Epithelial cell of esophagus (primary cell): ENCODE measurements at regions not wholly inside any gene's neighbourhood (a gene's known extent, or its start where the extent isn't known, plus 50 kb on each side); places are given as distances from the start of the nearest gene placed in this dataset.
A peak's percentile ranks its signal among the peaks of the same experiment; 100 is the strongest.

Source experiments
- DNase-seq: peaks from one replicate; pipeline ENCODE4 v3.0.0; 2010; ENCODE audit warnings: low read depth
- H3K4me3 ChIP-seq: 2 replicates; pipeline ENCODE4 v1.5.1; 2011; ENCODE audit warnings: mild to moderate bottlenecking, low read length, control low read depth
- TF ChIP-seq, protein P1 (sequence below): IDR thresholded peaks from 2 replicates; pipeline ENCODE4 v1.5.1; 2011; ENCODE audit warnings: low read depth, mild to moderate bottlenecking, low read length, control low read depth, inconsistent platforms; ENCODE audit not compliant: insufficient read depth; ENCODE audit errors: missing control alignments

DNA sequence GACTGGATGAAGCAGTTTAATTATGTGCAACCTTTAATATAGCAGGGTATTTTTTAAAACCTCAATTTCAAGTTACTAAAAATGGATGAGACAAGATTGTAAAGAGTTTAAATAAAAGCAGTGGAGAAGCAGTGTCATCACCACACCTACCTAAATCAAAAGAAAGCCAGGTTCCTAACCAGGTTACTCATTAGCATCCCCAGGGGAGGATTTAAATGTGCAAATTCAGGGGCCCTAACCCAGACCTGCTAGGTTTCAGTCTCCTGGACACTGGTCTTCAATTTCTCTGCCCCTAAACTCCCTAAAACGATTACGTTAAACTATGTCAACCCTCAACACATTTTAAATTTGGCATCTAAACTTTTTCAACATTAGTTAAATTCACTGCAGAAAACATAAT lies 116.9 kb upstream of the KLF3 start:
- TF ChIP-seq, protein P1, sequence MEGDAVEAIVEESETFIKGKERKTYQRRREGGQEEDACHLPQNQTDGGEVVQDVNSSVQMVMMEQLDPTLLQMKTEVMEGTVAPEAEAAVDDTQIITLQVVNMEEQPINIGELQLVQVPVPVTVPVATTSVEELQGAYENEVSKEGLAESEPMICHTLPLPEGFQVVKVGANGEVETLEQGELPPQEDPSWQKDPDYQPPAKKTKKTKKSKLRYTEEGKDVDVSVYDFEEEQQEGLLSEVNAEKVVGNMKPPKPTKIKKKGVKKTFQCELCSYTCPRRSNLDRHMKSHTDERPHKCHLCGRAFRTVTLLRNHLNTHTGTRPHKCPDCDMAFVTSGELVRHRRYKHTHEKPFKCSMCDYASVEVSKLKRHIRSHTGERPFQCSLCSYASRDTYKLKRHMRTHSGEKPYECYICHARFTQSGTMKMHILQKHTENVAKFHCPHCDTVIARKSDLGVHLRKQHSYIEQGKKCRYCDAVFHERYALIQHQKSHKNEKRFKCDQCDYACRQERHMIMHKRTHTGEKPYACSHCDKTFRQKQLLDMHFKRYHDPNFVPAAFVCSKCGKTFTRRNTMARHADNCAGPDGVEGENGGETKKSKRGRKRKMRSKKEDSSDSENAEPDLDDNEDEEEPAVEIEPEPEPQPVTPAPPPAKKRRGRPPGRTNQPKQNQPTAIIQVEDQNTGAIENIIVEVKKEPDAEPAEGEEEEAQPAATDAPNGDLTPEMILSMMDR: no peak
- no peak overlapping the region for H3K4me3 ChIP-seq
- DNase-seq: no peak

DNA sequence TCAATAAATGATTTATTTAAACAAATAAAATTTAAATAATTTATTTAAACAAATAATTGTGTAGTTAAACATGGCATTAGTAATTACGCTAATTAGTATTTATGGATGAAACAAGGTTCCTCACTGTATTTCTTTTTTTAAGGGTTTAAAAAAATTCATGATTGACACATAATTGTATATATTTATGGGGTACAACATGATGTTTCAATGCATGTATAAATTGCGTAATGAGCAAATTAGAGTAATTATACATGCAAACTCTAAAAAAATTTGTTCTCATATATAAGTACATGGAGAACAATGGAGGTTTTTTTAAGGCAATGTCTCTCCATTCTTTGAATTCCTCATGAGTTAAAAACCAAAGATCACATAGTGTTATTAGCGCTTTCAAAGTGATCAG lies 115.7 kb upstream of the KLF3 start:
- H3K4me3 ChIP-seq: no peak overlapping the region
- DNase-seq: no peak
- TF ChIP-seq, protein P1: no peak

DNA sequence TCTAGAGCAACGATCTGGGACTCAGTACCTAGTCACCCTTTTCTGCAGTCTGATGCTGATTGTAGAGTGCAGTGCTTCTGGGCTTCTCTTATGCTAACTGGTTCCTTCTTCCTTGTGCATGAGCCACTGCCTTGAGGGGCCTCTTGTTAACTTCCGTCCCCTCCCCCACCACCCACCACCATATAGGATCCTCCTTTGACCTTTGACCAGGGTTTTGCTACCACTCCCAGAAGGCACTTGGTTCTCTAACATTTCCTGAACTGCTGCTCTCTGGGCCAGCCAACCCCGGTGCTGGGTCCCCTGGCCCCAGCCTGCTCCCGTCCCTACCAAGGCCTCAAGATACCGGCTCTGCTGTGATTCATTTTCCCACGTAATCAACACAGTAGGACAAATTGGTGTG lies 104.6 kb upstream of the KLF3 start:
- no peak overlapping the region for H3K4me3 ChIP-seq
- TF ChIP-seq, protein P1: no peak

DNA sequence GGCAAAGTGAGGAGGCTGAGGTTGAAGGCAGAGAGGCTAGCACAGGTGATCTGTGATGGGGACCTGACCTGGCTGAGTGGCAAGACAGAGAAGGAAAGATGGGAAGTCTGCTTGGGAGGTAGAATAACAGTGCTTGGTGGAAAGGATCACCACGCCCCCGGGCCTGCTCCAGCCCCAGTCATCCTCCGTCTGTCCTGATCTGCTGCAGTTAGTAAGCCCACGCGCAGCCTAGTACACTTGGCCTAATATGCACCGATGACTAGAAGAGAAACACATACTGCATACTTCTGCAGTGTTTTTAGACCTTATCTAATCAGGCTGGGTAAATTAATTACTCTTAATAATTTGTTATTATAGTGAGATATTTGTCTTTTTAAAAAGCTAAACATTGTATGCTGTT lies 103.7 kb upstream of the KLF3 start:
- TF ChIP-seq, protein P1: no peak
- no peak for DNase-seq
- H3K4me3 ChIP-seq: no peak overlapping the region

More for the DNA sequence above, 104.6 kb upstream of the KLF3 start:
- no peak for DNase-seq

DNA sequence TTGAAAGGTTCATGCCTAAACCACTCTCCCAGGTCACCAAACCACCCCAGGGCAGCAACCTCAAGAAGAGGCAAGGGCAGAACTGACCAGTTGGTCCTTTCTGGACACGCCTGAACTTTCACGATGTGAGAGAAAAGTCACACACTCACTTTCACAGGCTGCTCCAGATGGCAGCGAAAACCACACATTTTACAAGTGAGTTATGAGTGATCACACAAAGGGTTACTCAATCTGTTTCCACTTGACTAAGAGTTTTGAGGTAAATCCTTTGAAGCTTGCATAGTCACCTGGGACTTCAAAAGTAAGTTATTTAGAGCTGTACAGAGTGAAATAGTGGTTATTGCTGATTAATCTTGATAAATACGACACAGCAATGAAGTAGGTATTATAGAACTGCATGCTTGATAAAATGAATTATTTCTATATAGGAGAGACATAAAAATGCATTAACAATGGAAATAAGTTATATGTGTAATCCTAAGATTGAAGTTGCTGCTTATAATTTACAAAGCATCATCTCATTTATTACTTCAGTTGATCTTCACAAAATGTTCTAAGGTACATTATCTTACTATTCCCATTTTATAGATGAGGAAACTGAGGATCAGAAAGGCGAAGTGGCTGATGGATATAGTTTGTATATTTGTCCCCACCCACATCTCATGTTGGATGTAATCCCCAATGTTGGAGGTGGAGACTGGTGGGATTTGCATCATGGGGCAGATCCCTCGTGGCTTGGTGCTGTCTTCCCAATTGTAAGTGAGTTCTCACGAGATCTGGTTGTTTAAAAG lies 103.0 kb upstream of the KLF3 start:
- DNase-seq: peak; percentile 72
- no peak overlapping the region for H3K4me3 ChIP-seq
- TF ChIP-seq, protein P1: no peak

DNA sequence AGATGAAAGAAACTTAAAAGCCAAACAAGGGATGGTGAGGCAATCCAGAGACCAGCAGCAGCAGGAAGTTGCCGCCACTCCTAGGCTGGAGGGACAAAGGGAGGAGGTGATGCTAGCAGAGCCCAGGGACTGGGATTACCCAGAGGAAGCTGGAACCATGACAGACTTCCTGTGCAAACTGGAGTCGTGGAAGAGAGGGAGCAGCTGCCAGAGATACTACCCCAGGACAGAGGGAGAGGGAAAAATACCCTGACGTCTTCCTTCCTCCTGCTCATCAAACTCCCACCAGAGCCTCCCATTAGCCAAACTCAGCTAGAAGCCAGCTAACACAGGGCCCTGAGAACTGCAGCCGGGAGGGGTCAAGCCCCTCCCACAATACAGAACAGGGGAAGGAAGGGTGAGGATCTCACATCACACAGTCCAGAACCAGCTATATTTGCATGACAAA lies 101.2 kb upstream of the KLF3 start:
- DNase-seq: peak; percentile 72
- TF ChIP-seq, protein P1: no peak
- no peak overlapping the region for H3K4me3 ChIP-seq
